ENCODE measurements at regions not wholly inside any gene's neighbourhood (a gene's known extent, or its start where the extent isn't known, plus 50 kb on each side); places are given as distances from the start of the nearest gene placed in this dataset.
"Not testable (repeated sequence)": the region's sequence is repeated elsewhere in the genome, so short reads cannot be mapped to it uniquely, and the experiment has no call there.

GRCh38 chr14:58961045-58961731 is 227.3 kb upstream of the DAAM1 start:
- DNase-seq: no peak

GRCh38 chr14:58963873-58964597 is 224.4 kb upstream of the DAAM1 start:
- DNase-seq: no peak

- DNase-seq: no peak
Measured at GRCh38 chr14:58964598-58964928, 223.9 kb upstream of the DAAM1 start.

- no peak for DNase-seq
Measured at GRCh38 chr14:58965601-58966000, 222.9 kb upstream of the DAAM1 start.

- DNase-seq: no peak
Measured at GRCh38 chr14:58966997-58967396, 221.5 kb upstream of the DAAM1 start.

- DNase-seq: no peak
Measured at GRCh38 chr14:58969951-58970751, 218.3 kb upstream of the DAAM1 start.

- no peak for DNase-seq
Measured at GRCh38 chr14:58972233-58973017, 216.0 kb upstream of the DAAM1 start.

GRCh38 chr14:58977366-58977765 is 211.1 kb upstream of the DAAM1 start:
- no peak for DNase-seq

- DNase-seq: no peak
Measured at GRCh38 chr14:58978343-58978742, 210.1 kb upstream of the DAAM1 start.

- no peak for DNase-seq
Measured at GRCh38 chr14:58979325-58979724, 209.1 kb upstream of the DAAM1 start.

GRCh38 chr14:58981840-58982239 is 206.6 kb upstream of the DAAM1 start:
- no peak for DNase-seq

- DNase-seq: no peak
Measured at GRCh38 chr14:58985786-58986185, 202.7 kb upstream of the DAAM1 start.

- DNase-seq: no peak
Measured at GRCh38 chr14:58987591-58987990, 200.9 kb upstream of the DAAM1 start.

GRCh38 chr14:58992935-58993334 is 195.5 kb upstream of the DAAM1 start:
- no peak for DNase-seq

- no peak for DNase-seq
Measured at GRCh38 chr14:58994130-58994529, 194.3 kb upstream of the DAAM1 start.

- no peak for DNase-seq
Measured at GRCh38 chr14:59004012-59004411, 184.5 kb upstream of the DAAM1 start.

GRCh38 chr14:59006179-59006578 is 182.3 kb upstream of the DAAM1 start:
- not testable (repeated sequence) for DNase-seq

- no peak for DNase-seq
Measured at GRCh38 chr14:59009967-59010366, 178.5 kb upstream of the DAAM1 start.

GRCh38 chr14:59013672-59014298 is 174.7 kb upstream of the DAAM1 start:
- DNase-seq: no peak

GRCh38 chr14:59015482-59015881 is 173.0 kb upstream of the DAAM1 start:
- DNase-seq: no peak

GRCh38 chr14:59017285-59017965 is 171.0 kb upstream of the DAAM1 start:
- no peak for DNase-seq

- no peak for DNase-seq
Measured at GRCh38 chr14:59018460-59018859, 170.0 kb upstream of the DAAM1 start.
